Psoas muscle (tissue), 7 donors: ENCODE measurements at regions not wholly inside any gene's neighbourhood (a gene's known extent, or its start where the extent isn't known, plus 50 kb on each side); places are given as distances from the start of the nearest gene placed in this dataset.

Experiments
- ATAC-seq, 4 donors: fragments of 200-7000 bp; cut with Tn5 transposase; one replicate each; pipeline ENCODE4 v1.9.1; 2020; ENCODE audit warnings: moderate library complexity in 3 of 4, mild to moderate bottlenecking in 2 of 4
- DNase-seq, 2 donors: peaks; one replicate each; pipeline ENCODE4 v3.0.0-alpha.2; 2020
- H3K27ac ChIP-seq: fragments of 200-600 bp; one replicate; pipeline ENCODE4 v1.8.0; 2022
- H3K27me3 ChIP-seq, 3 donors: fragments of 200-600 bp in 1 of 3; one replicate each; pipeline versions ENCODE4 v1.6.1 to v1.8.0; 2013 to 2022; ENCODE audit warnings: low read length in 2 of 3, mild to moderate bottlenecking in 2 of 3, moderate library complexity in 1 of 3; ENCODE audit not compliant: insufficient read depth in 3 of 3
- H3K36me3 ChIP-seq, 2 donors: fragments of 200-600 bp in 1 of 2; one replicate each; pipeline versions ENCODE4 v1.6.1 to v1.8.0; 2013 to 2022; ENCODE audit warnings: low read depth in 1 of 2, mild to moderate bottlenecking in 1 of 2, moderate library complexity in 1 of 2; ENCODE audit not compliant: insufficient read depth in 1 of 2
- H3K4me1 ChIP-seq: fragments of 200-600 bp; one replicate; pipeline ENCODE4 v1.8.0; 2022
- H3K4me3 ChIP-seq: fragments of 200-600 bp; one replicate; pipeline ENCODE4 v1.8.0; 2022; ENCODE audit warnings: mild to moderate bottlenecking
- H3K9me3 ChIP-seq: fragments of 200-600 bp; one replicate; pipeline ENCODE4 v1.8.0; 2022
- CTCF ChIP-seq: fragments of 200-600 bp; IDR thresholded peaks from one replicate; pipeline ENCODE4 v1.8.0; 2022; ENCODE audit warnings: antibody characterized with exemption
- WGBS, 3 donors: extraction: QIAGEN DNeasy Blood & Tissue Kit; methylation state at CpG; one replicate each; pipeline versions ENCODE4 v1.1.6 to v1.1.7; 2013; 5-methylcytosine and 5-hydroxymethylcytosine counted together
- intact Hi-C, 2 donors: fragments of 100-400 bp; cut with DNase I; formaldehyde crosslinking; loops; one replicate each; pipeline versions ENCODE4 v1.11.0 to v1.14.2; 2022
- donor health status: healthy with polysubstance abuse.
- donor health status: DM: no; HTN: no; CAD: no; lungs with moderate emphysema.
- donor health status: Bipolar disorder and iron deficiency.
- donor health status: healthy.
- donor health status: DM: yes; HTN: yes; CAD: no.
- donor health status: DM: no; HTN: no; CAD: no.
- donor health status: DM: yes; HTN: yes; CAD: no.

GRCh38 chr1:95850763-95851162, 616.8 kb downstream of the RWDD3 start:
- 82 to 85% (median 85%) methylated on average over 3 of the region's 3 CpGs for WGBS, 3 donors
- DNase-seq (no peak), ATAC-seq (no peak)
- intact Hi-C loops, result no loop called here
- H3K4me3 ChIP-seq, result no peak overlapping the region
- no peaks in the 10 kb centered on the region for H3K9me3 ChIP-seq
- H3K27ac ChIP-seq, result no peak overlapping the region
- no peaks in the 10 kb centered on the region for H3K4me1 ChIP-seq
- H3K36me3 ChIP-seq, result no peaks in the 10 kb centered on the region
- no peaks in the 10 kb centered on the region for H3K27me3 ChIP-seq
- TF ChIP-seq CTCF, result no peak

- Histone ChIP-seq H3K36me3 (no peaks in the 10 kb centered on the region), H3K4me1 (no peaks in the 10 kb centered on the region), H3K27ac (no peak overlapping the region), H3K4me3 (no peak overlapping the region), H3K9me3 (no peaks in the 10 kb centered on the region), H3K27me3 (no peaks in the 10 kb centered on the region)
- WGBS, 3 donors, result 75 to 84% (median 79%) methylated on average over 6 to 7 of the region's 7 CpGs
- DNase-seq, result no peak
- intact Hi-C loops, result no loop called here
- no peak for ATAC-seq
- no peak for TF ChIP-seq CTCF
Measured at GRCh38 chr1:95852483-95853070, 618.6 kb downstream of the RWDD3 start.

- 54 to 62% (median 57%) methylated on average over 4 of the region's 4 CpGs for WGBS, 3 donors
- H3K27me3 ChIP-seq, result no peaks in the 10 kb centered on the region
Measured at GRCh38 chr1:95854457-95854856, 620.4 kb downstream of the RWDD3 start.

GRCh38 chr1:95863086-95863485, 629.1 kb downstream of the RWDD3 start:
- no peak overlapping the region for H3K27ac ChIP-seq
- no peaks in the 10 kb centered on the region for H3K27me3 ChIP-seq
- TF ChIP-seq CTCF, result no peak
- no peaks in the 10 kb centered on the region for H3K9me3 ChIP-seq
- ATAC-seq (no peak), DNase-seq (no peak)
- intact Hi-C loops, result no loop called here
- no peaks in the 10 kb centered on the region for H3K4me1 ChIP-seq
- H3K4me3 ChIP-seq, result no peak overlapping the region
- 77 to 86% (median 79%) methylated on average over 2 of the region's 2 CpGs for WGBS, 3 donors
- no peaks in the 10 kb centered on the region for H3K36me3 ChIP-seq

More at GRCh38 chr1:95854457-95854856, 620.4 kb downstream of the RWDD3 start:
- DNase-seq, result no peak
- Histone ChIP-seq H3K4me3 (no peak overlapping the region), H3K9me3 (no peaks in the 10 kb centered on the region), H3K27ac (no peak overlapping the region), H3K4me1 (no peaks in the 10 kb centered on the region), H3K36me3 (no peaks in the 10 kb centered on the region)
- intact Hi-C loops, result no loop called here
- TF ChIP-seq CTCF, result no peak
- no peak for ATAC-seq

- Histone ChIP-seq H3K4me3 (no peak overlapping the region), H3K4me1 (no peaks in the 10 kb centered on the region), H3K36me3 (no peaks in the 10 kb centered on the region), H3K27me3 (no peaks in the 10 kb centered on the region), H3K27ac (no peak overlapping the region), H3K9me3 (no peaks in the 10 kb centered on the region)
- ATAC-seq (no peak), DNase-seq (no peak)
- no peak for TF ChIP-seq CTCF
- intact Hi-C loops, result no loop called here
Measured at GRCh38 chr1:95865769-95866168, 631.8 kb downstream of the RWDD3 start.
